HepG2 (cell line): ENCODE measurements at regions not wholly inside any gene's neighbourhood (a gene's known extent, or its start where the extent isn't known, plus 50 kb on each side); places are given as distances from the start of the nearest gene placed in this dataset.

ENCODE experiments used
- BHLHE40 ChIP-seq: IDR thresholded peaks from 2 replicates; pipeline ENCODE4 v1.6.1; 2011; ENCODE audit warnings: low read length, improper control_type of control experiment
- CCAR2 ChIP-seq: fragments of 200-400 bp; formaldehyde crosslinking; optimal IDR thresholded peaks from 2 replicates; pipeline ENCODE3; 2018; ENCODE audit warnings: low read depth, mild to moderate bottlenecking, low read length, moderate library complexity
- CREB1 ChIP-seq, 2 experiments: fragments of 450-650 bp in 1 of 2; IDR thresholded peaks; 2 replicates each; pipeline ENCODE4 v1.6.1; 2016 to 2017; ENCODE audit warnings: control low read depth in 1 of 2, mild to moderate bottlenecking in 1 of 2, missing compliant biosample characterization in 1 of 2, missing genetic modification characterization in 1 of 2
- FOXK1 ChIP-seq: sonication (generic); formaldehyde crosslinking; IDR thresholded peaks from 2 replicates; pipeline ENCODE4 v1.4.0; 2020; ENCODE audit warnings: low read depth, missing genetic modification reagents, borderline replicate concordance
- PHF8 ChIP-seq: sonication (generic); formaldehyde crosslinking; IDR thresholded peaks from 2 replicates; pipeline ENCODE4 v1.5.0; 2020; ENCODE audit warnings: missing genetic modification reagents
- POLR2G ChIP-seq: fragments of 200-400 bp; formaldehyde crosslinking; IDR thresholded peaks from 2 replicates; pipeline ENCODE4 v1.6.1; 2018; ENCODE audit warnings: mild to moderate bottlenecking, low read depth, low read length, moderate library complexity
- SMAD1 ChIP-seq: sonication (generic); formaldehyde crosslinking; IDR thresholded peaks from 2 replicates; pipeline ENCODE4 v1.4.0; 2020; ENCODE audit warnings: missing genetic modification reagents, low read depth, mild to moderate bottlenecking, borderline replicate concordance
- SOX6 ChIP-seq, 2 experiments: fragments of 450-650 bp in 1 of 2; sonication (generic) in 1 of 2; formaldehyde crosslinking in 1 of 2; IDR thresholded peaks; 2 replicates each; pipeline versions ENCODE4 v1.4.0 to v1.6.1; 2017 to 2020; ENCODE audit warnings: antibody characterized with exemption in 1 of 2, mild to moderate bottlenecking in 1 of 2, missing genetic modification reagents in 1 of 2
- STAT5B ChIP-seq: sonication (generic); formaldehyde crosslinking; IDR thresholded peaks from 2 replicates; pipeline ENCODE4 v1.4.0; 2020; ENCODE audit warnings: missing genetic modification reagents
- ZNF253 ChIP-seq: sonication (generic); formaldehyde crosslinking; IDR thresholded peaks from 2 replicates; pipeline ENCODE4 v1.8.0; 2022; ENCODE audit warnings: mild to moderate bottlenecking, missing genetic modification reagents, borderline replicate concordance
- TF ChIP-seq, protein P1 (sequence below): sonication (generic); formaldehyde crosslinking; IDR thresholded peaks from 2 replicates; pipeline ENCODE4 v1.4.0; 2020; ENCODE audit warnings: low read depth, mild to moderate bottlenecking, missing genetic modification reagents
- TF ChIP-seq, protein P2 (sequence below), 2 experiments: sonication (generic) in 1 of 2; formaldehyde crosslinking in 1 of 2; IDR thresholded peaks; 2 replicates each; pipeline versions ENCODE4 v1.5.1 to v1.6.1; 2011 to 2020; ENCODE audit warnings: borderline replicate concordance in 1 of 2, low read depth in 1 of 2, low read length in 1 of 2, mild to moderate bottlenecking in 1 of 2, missing genetic modification reagents in 1 of 2, moderate library complexity in 1 of 2
- TF ChIP-seq, protein P3 (sequence below), 2 experiments: fragments of 450-650 bp in 1 of 2; sonication (generic) in 1 of 2; formaldehyde crosslinking; IDR thresholded peaks; 2 replicates each; pipeline versions ENCODE4 v1.5.0 to v1.8.0; 2020 to 2022; ENCODE audit warnings: mild to moderate bottlenecking in 1 of 2, missing genetic modification reagents in 1 of 2
- TF ChIP-seq, protein P4 (sequence below): IDR thresholded peaks from 2 replicates; pipeline ENCODE4 v1.6.1; 2016; ENCODE audit warnings: missing compliant biosample characterization, missing genetic modification reagents, borderline replicate concordance
- TF ChIP-seq, protein P5 (sequence below): sonication (generic); formaldehyde crosslinking; IDR thresholded peaks from 2 replicates; pipeline ENCODE4 v1.8.0; 2022; ENCODE audit warnings: mild to moderate bottlenecking, missing genetic modification reagents, moderate library complexity
- TF ChIP-seq, protein P6 (sequence below): sonication (generic); formaldehyde crosslinking; IDR thresholded peaks from 2 replicates; pipeline ENCODE4 v1.4.0; 2020; ENCODE audit warnings: missing genetic modification reagents, borderline replicate concordance

DNA sequence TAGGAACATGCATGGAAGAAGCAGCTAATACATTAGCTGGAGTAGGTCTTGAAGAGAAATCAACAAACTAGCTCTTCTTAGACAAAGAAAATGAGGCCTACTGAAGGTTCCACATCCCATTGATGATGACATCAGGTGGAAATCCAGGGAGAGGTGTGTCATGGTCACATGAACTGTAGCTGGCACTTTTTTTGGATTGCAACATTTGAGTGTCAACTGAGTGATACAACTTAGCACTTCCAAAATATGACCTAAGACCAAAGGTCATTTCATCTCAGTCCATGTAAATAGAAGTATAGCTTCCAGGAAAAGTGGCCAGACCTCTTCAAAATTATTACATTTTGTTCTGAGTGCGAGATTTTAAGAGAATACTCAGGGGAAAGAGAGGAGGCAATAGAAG, 117.2 kb upstream of the MEIS2 start (continued):
- TF ChIP-seq, protein P1, sequence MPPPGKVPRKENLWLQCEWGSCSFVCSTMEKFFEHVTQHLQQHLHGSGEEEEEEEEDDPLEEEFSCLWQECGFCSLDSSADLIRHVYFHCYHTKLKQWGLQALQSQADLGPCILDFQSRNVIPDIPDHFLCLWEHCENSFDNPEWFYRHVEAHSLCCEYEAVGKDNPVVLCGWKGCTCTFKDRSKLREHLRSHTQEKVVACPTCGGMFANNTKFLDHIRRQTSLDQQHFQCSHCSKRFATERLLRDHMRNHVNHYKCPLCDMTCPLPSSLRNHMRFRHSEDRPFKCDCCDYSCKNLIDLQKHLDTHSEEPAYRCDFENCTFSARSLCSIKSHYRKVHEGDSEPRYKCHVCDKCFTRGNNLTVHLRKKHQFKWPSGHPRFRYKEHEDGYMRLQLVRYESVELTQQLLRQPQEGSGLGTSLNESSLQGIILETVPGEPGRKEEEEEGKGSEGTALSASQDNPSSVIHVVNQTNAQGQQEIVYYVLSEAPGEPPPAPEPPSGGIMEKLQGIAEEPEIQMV, result no peak
- no peak for TF ChIP-seq CCAR2
- peak; percentile 47; the same call in 1 of the 2 replicates for TF ChIP-seq CREB1 (IDR thresholded peaks at IDR 0.05)
- TF ChIP-seq CREB1 (CRISPR knock-in tag; IDR thresholded peaks at IDR 0.05), result no peak
- TF ChIP-seq PHF8 (CRISPR knock-in tag), result no peak
- TF ChIP-seq, protein P2, sequence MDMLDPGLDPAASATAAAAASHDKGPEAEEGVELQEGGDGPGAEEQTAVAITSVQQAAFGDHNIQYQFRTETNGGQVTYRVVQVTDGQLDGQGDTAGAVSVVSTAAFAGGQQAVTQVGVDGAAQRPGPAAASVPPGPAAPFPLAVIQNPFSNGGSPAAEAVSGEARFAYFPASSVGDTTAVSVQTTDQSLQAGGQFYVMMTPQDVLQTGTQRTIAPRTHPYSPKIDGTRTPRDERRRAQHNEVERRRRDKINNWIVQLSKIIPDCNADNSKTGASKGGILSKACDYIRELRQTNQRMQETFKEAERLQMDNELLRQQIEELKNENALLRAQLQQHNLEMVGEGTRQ (IDR thresholded peaks at IDR 0.05; ENCODE audit: low read depth, low read length), result no peak
- TF ChIP-seq, protein P2 (CRISPR knock-in tag; IDR thresholded peaks at IDR 0.05; ENCODE audit: borderline replicate concordance), result peak; percentile 43; the same call in 1 of the 2 replicates
- no peak for TF ChIP-seq POLR2G
- TF ChIP-seq SOX6 (IDR thresholded peaks at IDR 0.05), result no peak
- TF ChIP-seq SOX6 (CRISPR knock-in tag; IDR thresholded peaks at IDR 0.05), result peak; percentile 32; the same call in 1 of the 2 replicates
- TF ChIP-seq, protein P3, sequence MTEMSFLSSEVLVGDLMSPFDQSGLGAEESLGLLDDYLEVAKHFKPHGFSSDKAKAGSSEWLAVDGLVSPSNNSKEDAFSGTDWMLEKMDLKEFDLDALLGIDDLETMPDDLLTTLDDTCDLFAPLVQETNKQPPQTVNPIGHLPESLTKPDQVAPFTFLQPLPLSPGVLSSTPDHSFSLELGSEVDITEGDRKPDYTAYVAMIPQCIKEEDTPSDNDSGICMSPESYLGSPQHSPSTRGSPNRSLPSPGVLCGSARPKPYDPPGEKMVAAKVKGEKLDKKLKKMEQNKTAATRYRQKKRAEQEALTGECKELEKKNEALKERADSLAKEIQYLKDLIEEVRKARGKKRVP (CRISPR knock-in tag; IDR thresholded peaks at IDR 0.05), result peak in 1 of 2 experiments; percentile 95; a peak in 2 of 4 replicates
- TF ChIP-seq FOXK1 (CRISPR knock-in tag), result 0 out of 2 replicates have a peak, but pooled peaks have one; percentile 31
- no peak for TF ChIP-seq STAT5B (CRISPR knock-in tag)
- no peak for TF ChIP-seq SMAD1 (CRISPR knock-in tag)
- TF ChIP-seq, protein P4, sequence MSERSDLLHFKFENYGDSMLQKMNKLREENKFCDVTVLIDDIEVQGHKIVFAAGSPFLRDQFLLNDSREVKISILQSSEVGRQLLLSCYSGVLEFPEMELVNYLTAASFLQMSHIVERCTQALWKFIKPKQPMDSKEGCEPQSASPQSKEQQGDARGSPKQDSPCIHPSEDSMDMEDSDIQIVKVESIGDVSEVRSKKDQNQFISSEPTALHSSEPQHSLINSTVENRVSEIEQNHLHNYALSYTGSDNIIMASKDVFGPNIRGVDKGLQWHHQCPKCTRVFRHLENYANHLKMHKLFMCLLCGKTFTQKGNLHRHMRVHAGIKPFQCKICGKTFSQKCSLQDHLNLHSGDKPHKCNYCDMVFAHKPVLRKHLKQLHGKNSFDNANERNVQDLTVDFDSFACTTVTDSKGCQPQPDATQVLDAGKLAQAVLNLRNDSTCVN, result no peak
- 0 out of 2 replicates have a peak, but pooled peaks have one; percentile 8 for TF ChIP-seq BHLHE40
- TF ChIP-seq ZNF253 (CRISPR knock-in tag), result no peak
- TF ChIP-seq, protein P5, sequence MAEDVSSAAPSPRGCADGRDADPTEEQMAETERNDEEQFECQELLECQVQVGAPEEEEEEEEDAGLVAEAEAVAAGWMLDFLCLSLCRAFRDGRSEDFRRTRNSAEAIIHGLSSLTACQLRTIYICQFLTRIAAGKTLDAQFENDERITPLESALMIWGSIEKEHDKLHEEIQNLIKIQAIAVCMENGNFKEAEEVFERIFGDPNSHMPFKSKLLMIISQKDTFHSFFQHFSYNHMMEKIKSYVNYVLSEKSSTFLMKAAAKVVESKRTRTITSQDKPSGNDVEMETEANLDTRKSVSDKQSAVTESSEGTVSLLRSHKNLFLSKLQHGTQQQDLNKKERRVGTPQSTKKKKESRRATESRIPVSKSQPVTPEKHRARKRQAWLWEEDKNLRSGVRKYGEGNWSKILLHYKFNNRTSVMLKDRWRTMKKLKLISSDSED (CRISPR knock-in tag), result no peak
- TF ChIP-seq, protein P6, sequence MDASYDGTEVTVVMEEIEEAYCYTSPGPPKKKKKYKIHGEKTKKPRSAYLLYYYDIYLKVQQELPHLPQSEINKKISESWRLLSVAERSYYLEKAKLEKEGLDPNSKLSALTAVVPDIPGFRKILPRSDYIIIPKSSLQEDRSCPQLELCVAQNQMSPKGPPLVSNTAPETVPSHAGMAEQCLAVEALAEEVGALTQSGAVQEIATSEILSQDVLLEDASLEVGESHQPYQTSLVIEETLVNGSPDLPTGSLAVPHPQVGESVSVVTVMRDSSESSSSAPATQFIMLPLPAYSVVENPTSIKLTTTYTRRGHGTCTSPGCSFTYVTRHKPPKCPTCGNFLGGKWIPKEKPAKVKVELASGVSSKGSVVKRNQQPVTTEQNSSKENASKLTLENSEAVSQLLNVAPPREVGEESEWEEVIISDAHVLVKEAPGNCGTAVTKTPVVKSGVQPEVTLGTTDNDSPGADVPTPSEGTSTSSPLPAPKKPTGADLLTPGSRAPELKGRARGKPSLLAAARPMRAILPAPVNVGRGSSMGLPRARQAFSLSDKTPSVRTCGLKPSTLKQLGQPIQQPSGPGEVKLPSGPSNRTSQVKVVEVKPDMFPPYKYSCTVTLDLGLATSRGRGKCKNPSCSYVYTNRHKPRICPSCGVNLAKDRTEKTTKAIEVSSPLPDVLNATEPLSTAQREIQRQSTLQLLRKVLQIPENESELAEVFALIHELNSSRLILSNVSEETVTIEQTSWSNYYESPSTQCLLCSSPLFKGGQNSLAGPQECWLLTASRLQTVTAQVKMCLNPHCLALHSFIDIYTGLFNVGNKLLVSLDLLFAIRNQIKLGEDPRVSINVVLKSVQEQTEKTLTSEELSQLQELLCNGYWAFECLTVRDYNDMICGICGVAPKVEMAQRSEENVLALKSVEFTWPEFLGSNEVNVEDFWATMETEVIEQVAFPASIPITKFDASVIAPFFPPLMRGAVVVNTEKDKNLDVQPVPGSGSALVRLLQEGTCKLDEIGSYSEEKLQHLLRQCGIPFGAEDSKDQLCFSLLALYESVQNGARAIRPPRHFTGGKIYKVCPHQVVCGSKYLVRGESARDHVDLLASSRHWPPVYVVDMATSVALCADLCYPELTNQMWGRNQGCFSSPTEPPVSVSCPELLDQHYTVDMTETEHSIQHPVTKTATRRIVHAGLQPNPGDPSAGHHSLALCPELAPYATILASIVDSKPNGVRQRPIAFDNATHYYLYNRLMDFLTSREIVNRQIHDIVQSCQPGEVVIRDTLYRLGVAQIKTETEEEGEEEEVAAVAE, result no peak
